ENCODE measurements at regions not wholly inside any gene's neighbourhood (a gene's known extent, or its start where the extent isn't known, plus 50 kb on each side); places are given as distances from the start of the nearest gene placed in this dataset.
"Not testable (repeated sequence)": the region's sequence is repeated elsewhere in the genome, so short reads cannot be mapped to it uniquely, and the experiment has no call there.

GRCh38 chr18:43932140-43932539 lies 654.9 kb upstream of the SYT4 start:
- no peak for FAIRE-seq
- DNase-seq (ENCODE audit: low spot score in 2 of 2): no peak

- no peak for FAIRE-seq
- DNase-seq (ENCODE audit: low spot score in 2 of 2): no peak
Measured at GRCh38 chr18:43933177-43933576, 655.9 kb upstream of the SYT4 start.

GRCh38 chr18:43934322-43934721 lies 657.0 kb upstream of the SYT4 start:
- FAIRE-seq: no peak
- DNase-seq (ENCODE audit: low spot score in 2 of 2): no peak

GRCh38 chr18:43934781-43935471 lies 657.6 kb upstream of the SYT4 start:
- no peak for FAIRE-seq
- no peak for DNase-seq (ENCODE audit: low spot score in 2 of 2)

GRCh38 chr18:43936176-43936575 lies 658.9 kb upstream of the SYT4 start:
- DNase-seq (ENCODE audit: low spot score in 2 of 2): no peak
- FAIRE-seq: no peak

GRCh38 chr18:43949291-43949690 lies 672.0 kb upstream of the SYT4 start:
- no peak for DNase-seq (ENCODE audit: low spot score in 2 of 2)
- no peak for FAIRE-seq

- DNase-seq (ENCODE audit: low spot score in 2 of 2) (no peak), FAIRE-seq (no peak)
Measured at GRCh38 chr18:43950062-43950461, 672.8 kb upstream of the SYT4 start.

- FAIRE-seq (no peak), DNase-seq (ENCODE audit: low spot score in 2 of 2) (no peak)
Measured at GRCh38 chr18:43952398-43952797, 675.1 kb upstream of the SYT4 start.

- FAIRE-seq (no peak), DNase-seq (ENCODE audit: low spot score in 2 of 2) (no peak)
Measured at GRCh38 chr18:43961722-43962121, 684.4 kb upstream of the SYT4 start.

- FAIRE-seq: no peak
- DNase-seq (ENCODE audit: low spot score in 2 of 2): no peak
Measured at GRCh38 chr18:43964666-43965065, 687.4 kb upstream of the SYT4 start.

GRCh38 chr18:43965691-43966090 lies 688.4 kb upstream of the SYT4 start:
- FAIRE-seq (no peak), DNase-seq (ENCODE audit: low spot score in 2 of 2) (no peak)

- DNase-seq (ENCODE audit: low spot score in 2 of 2) (no peak), FAIRE-seq (no peak)
Measured at GRCh38 chr18:43970656-43971055, 693.4 kb upstream of the SYT4 start.

- FAIRE-seq (no peak), DNase-seq (ENCODE audit: low spot score in 2 of 2) (no peak)
Measured at GRCh38 chr18:43978174-43978573, 700.9 kb upstream of the SYT4 start.

GRCh38 chr18:43982582-43982981 lies 698.1 kb upstream of the SETBP1 start:
- no peak for DNase-seq (ENCODE audit: low spot score in 2 of 2)
- no peak for FAIRE-seq

GRCh38 chr18:43987061-43987460 lies 693.6 kb upstream of the SETBP1 start:
- FAIRE-seq: not testable (repeated sequence)

GRCh38 chr18:43992741-43993140 lies 687.9 kb upstream of the SETBP1 start:
- DNase-seq (ENCODE audit: low spot score in 2 of 2): no peak
- FAIRE-seq: no peak

More at GRCh38 chr18:43987061-43987460, 693.6 kb upstream of the SETBP1 start:
- DNase-seq (ENCODE audit: low spot score in 2 of 2): not testable (repeated sequence)

- DNase-seq (ENCODE audit: low spot score in 2 of 2) (no peak), FAIRE-seq (no peak)
Measured at GRCh38 chr18:43994381-43994780, 686.3 kb upstream of the SETBP1 start.

GRCh38 chr18:44013871-44014270 lies 666.8 kb upstream of the SETBP1 start:
- FAIRE-seq: no peak
- no peak for DNase-seq (ENCODE audit: low spot score in 2 of 2)

- FAIRE-seq (no peak), DNase-seq (ENCODE audit: low spot score in 2 of 2) (no peak)
Measured at GRCh38 chr18:44025421-44025820, 655.3 kb upstream of the SETBP1 start.

- DNase-seq (ENCODE audit: low spot score in 2 of 2): no peak
- no peak for FAIRE-seq
Measured at GRCh38 chr18:44028109-44028508, 652.6 kb upstream of the SETBP1 start.

GRCh38 chr18:44031063-44031462 lies 649.6 kb upstream of the SETBP1 start:
- FAIRE-seq: no peak

GRCh38 chr18:44033144-44033701 lies 647.5 kb upstream of the SETBP1 start:
- DNase-seq (ENCODE audit: low spot score in 2 of 2) (no peak), FAIRE-seq (no peak)

More at GRCh38 chr18:44031063-44031462, 649.6 kb upstream of the SETBP1 start:
- DNase-seq (ENCODE audit: low spot score in 2 of 2): no peak
